ENCODE measurements at regions not wholly inside any gene's neighbourhood (a gene's known extent, or its start where the extent isn't known, plus 50 kb on each side); places are given as distances from the start of the nearest gene placed in this dataset.

DNA sequence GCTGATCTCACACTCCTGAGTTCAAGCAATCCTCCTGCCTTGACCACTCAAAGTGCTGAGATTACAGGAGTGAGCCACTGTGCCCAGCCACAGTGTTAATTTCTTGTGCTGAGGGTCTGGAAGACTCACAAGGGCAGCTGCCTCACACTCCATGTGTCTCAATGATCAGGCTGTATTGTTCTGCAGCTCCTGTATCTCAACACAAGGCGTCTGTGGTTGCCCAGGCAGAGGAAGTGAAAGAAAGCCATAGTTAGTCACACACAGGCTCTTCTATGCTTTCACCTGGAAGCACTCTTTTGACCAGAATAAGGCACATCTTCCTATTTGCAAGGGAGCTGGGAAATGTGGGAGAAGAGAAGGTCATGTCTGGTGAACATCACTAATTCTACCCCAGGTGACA, 107.3 kb upstream of the ZNF507 start (continued):
- TF ChIP-seq, protein P1, sequence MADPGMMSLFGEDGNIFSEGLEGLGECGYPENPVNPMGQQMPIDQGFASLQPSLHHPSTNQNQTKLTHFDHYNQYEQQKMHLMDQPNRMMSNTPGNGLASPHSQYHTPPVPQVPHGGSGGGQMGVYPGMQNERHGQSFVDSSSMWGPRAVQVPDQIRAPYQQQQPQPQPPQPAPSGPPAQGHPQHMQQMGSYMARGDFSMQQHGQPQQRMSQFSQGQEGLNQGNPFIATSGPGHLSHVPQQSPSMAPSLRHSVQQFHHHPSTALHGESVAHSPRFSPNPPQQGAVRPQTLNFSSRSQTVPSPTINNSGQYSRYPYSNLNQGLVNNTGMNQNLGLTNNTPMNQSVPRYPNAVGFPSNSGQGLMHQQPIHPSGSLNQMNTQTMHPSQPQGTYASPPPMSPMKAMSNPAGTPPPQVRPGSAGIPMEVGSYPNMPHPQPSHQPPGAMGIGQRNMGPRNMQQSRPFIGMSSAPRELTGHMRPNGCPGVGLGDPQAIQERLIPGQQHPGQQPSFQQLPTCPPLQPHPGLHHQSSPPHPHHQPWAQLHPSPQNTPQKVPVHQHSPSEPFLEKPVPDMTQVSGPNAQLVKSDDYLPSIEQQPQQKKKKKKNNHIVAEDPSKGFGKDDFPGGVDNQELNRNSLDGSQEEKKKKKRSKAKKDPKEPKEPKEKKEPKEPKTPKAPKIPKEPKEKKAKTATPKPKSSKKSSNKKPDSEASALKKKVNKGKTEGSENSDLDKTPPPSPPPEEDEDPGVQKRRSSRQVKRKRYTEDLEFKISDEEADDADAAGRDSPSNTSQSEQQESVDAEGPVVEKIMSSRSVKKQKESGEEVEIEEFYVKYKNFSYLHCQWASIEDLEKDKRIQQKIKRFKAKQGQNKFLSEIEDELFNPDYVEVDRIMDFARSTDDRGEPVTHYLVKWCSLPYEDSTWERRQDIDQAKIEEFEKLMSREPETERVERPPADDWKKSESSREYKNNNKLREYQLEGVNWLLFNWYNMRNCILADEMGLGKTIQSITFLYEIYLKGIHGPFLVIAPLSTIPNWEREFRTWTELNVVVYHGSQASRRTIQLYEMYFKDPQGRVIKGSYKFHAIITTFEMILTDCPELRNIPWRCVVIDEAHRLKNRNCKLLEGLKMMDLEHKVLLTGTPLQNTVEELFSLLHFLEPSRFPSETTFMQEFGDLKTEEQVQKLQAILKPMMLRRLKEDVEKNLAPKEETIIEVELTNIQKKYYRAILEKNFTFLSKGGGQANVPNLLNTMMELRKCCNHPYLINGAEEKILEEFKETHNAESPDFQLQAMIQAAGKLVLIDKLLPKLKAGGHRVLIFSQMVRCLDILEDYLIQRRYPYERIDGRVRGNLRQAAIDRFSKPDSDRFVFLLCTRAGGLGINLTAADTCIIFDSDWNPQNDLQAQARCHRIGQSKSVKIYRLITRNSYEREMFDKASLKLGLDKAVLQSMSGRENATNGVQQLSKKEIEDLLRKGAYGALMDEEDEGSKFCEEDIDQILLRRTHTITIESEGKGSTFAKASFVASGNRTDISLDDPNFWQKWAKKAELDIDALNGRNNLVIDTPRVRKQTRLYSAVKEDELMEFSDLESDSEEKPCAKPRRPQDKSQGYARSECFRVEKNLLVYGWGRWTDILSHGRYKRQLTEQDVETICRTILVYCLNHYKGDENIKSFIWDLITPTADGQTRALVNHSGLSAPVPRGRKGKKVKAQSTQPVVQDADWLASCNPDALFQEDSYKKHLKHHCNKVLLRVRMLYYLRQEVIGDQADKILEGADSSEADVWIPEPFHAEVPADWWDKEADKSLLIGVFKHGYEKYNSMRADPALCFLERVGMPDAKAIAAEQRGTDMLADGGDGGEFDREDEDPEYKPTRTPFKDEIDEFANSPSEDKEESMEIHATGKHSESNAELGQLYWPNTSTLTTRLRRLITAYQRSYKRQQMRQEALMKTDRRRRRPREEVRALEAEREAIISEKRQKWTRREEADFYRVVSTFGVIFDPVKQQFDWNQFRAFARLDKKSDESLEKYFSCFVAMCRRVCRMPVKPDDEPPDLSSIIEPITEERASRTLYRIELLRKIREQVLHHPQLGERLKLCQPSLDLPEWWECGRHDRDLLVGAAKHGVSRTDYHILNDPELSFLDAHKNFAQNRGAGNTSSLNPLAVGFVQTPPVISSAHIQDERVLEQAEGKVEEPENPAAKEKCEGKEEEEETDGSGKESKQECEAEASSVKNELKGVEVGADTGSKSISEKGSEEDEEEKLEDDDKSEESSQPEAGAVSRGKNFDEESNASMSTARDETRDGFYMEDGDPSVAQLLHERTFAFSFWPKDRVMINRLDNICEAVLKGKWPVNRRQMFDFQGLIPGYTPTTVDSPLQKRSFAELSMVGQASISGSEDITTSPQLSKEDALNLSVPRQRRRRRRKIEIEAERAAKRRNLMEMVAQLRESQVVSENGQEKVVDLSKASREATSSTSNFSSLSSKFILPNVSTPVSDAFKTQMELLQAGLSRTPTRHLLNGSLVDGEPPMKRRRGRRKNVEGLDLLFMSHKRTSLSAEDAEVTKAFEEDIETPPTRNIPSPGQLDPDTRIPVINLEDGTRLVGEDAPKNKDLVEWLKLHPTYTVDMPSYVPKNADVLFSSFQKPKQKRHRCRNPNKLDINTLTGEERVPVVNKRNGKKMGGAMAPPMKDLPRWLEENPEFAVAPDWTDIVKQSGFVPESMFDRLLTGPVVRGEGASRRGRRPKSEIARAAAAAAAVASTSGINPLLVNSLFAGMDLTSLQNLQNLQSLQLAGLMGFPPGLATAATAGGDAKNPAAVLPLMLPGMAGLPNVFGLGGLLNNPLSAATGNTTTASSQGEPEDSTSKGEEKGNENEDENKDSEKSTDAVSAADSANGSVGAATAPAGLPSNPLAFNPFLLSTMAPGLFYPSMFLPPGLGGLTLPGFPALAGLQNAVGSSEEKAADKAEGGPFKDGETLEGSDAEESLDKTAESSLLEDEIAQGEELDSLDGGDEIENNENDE (IDR thresholded peaks at IDR 0.05; ENCODE audit: insufficient replicate concordance, low read length), result no peak
- TF ChIP-seq BACH1 (IDR thresholded peaks at IDR 0.05; ENCODE audit: low read length) (no peak), TBP (IDR thresholded peaks at IDR 0.05; ENCODE audit: low read depth, low read length) (no peak), CBX5 (IDR thresholded peaks at IDR 0.05; ENCODE audit: low read depth, low read length) (no peak), JUN (IDR thresholded peaks at IDR 0.05; ENCODE audit: low read depth, low read length) (no peak), NRF1 (IDR thresholded peaks at IDR 0.05; ENCODE audit: low read depth, low read length) (no peak), SP4 (IDR thresholded peaks at IDR 0.05; ENCODE audit: low read length) (no peak), RNF2 (IDR thresholded peaks at IDR 0.05; ENCODE audit: borderline replicate concordance, low read depth, low read length, missing control alignments, poor library complexity, severe bottlenecking) (no peak), TEAD4 (IDR thresholded peaks at IDR 0.05; ENCODE audit: low read depth, low read length) (no peak)
- TF ChIP-seq, protein P2, sequence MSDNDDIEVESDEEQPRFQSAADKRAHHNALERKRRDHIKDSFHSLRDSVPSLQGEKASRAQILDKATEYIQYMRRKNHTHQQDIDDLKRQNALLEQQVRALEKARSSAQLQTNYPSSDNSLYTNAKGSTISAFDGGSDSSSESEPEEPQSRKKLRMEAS (IDR thresholded peaks at IDR 0.05), result no peak
